NCI-H2081 treated with DMSO at 0.1 percent for 48 hours (cell line): ENCODE measurements at regions not wholly inside any gene's neighbourhood (a gene's known extent, or its start where the extent isn't known, plus 50 kb on each side); places are given as distances from the start of the nearest gene placed in this dataset.

Experiments
- DNase-seq: peaks from one replicate; lab custom pipeline; 2025; lab: John Stamatoyannopoulos, UW

DNA sequence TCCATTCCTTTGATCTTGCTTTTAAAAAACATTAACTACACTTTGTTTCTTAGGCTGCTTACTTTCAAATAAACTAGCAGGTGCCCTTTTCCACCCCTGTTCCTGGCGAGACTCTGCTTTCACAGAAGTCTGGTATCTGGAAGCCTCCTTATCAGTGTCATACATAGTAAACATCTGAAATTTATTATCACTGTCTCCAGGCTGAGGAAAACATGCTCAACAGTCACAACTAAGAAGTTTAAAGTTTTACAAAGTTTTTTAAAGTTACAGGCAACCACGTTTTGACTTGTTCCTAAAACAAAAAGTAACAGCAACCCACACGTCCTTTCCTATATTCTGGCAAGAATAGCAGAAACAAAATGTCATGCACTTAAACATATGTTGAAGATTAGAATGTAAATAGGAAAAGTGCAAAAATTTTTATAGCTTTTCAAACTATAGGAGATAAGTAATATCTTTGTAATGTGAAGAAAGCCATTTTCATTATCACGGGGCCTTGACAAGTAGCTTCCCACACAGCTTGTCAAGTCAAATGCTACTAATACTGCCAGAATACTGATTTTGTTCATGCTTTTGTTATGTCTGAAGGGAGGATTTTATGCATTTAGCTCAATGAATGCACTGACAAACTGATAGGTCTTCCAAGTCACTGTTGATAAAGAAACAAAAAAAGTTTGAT is 275.2 kb upstream of the KCNMB2 start:
- DNase-seq, result no peak

DNA sequence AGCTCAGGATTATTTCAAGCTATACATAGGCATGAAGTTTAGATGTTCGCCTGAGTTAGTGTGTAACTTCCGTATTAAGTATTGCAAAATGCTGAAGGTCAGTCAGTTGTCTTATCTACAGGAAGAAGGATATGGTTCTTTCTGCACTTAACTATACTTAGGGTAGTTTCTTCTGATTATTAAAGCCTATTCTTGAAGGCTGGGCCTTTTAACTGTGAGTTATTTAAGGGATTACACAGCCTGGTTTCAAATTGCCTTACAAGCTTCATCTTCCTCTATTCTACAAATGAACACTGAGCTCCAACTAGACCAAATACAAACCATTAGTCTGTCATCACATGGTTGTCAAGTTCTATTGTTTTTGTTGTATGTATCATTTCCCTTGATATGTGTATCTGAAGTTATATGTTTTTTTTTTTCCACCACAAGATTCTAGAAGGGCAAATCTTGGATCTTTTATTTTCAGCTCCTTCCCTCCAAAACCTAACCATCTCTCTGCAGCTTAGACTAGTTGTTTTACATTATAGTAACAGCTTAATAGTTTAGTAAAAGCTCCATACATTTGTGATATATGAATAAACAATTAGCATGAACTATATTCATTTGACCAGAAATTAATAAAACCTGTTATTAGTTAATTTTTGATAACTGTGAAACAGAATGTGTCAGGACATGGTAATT is 272.9 kb upstream of the KCNMB2 start:
- DNase-seq, result no peak

DNA sequence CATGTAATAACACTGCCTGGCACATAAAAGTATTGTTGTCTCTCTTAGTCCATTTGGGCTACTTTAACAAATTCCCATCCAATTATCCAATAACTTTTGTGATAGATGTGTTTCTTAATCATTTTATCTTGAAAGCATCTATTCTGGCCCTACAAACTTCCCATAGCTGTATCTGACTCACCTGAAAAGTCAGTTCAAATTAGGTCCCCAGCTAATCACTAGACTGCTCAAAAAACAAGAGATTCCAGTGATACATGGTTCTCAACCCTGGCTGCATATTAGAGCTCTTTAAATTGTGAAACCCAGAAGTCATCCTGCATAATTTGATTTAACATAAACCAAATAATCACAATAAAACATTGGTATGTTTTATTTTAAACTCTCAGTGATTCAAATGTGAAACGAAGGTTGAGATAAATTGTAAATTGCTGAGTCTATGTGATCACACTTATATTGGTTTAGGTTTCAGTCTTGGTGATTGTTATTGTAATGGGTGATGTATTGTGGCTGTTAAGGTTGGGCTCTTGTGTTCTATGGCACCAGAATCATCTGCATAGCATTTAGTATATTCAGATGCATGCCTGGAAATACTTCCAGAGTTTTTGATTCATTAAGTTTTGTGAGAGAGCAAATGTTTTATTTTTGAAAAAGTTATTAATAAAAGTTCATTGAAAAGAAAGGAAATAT is 268.9 kb upstream of the KCNMB2 start:
- DNase-seq, result no peak

DNA sequence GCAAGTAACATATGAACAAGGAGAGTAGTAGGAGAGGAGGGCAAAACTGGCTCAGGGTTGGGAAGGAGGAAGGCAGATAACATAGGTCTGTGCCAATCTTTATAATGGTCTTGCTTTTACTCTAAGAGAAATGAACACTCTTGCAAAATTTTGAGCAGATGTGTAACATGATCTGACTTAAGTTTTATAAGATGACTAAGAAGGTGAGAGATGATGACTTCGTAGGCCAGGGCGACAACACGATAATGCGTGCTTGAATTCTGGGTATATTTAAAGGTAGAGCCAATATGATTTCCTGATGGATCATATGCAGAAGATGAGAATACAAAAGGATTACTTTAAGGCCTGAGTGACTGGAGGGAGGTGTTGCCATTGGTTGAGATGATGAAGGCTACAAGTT is 265.4 kb upstream of the KCNMB2 start:
- DNase-seq, result no peak

DNA sequence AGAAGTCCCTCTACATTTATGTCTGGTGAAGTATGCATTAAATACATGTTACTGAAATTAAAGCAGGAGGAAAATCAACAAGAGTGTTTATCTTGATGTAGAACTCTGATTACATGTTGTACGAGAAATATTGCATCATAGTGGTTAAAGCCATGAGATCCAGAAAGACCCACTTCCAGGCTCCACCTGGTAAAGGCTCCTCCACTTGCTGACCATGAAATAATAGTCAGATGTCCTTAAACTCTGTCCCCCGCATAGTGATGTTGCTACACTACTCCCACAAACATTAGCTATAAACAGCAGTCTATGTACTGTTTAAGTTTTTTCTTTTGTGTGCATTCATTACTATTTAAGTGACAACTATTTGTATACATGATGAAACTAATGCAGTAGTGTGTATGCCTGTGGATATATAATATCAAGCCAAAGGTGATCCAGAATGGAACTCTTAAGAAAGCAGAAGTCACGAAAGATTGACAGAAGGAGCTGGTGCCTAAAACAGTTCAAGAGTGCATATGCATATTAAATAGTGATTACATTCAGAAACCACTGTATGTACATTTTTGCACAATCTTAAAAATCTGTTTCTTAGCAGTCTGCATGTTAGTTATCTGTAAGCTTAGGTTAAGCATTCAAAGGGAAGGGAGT is 264.4 kb upstream of the KCNMB2 start:
- DNase-seq, result no peak

DNA sequence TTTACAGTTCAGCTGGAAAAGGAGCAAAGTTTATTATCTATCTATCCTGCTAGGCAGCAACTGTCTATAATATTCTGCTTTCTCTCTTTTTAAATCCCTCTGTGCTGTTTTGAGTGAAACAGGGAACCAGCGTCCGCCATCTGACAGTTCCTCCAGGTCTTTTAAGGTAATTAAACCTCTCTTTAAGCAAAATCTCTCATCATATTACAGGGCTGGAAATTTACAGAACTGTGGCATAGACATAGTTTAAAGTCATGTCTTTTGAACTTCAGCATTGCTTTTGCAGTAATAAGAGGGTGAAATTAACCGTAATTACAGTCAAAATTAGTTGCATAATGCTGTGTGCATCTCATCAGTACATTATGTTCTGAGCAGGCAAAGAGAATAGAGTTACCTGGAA is 263.4 kb upstream of the KCNMB2 start:
- DNase-seq, result no peak

DNA sequence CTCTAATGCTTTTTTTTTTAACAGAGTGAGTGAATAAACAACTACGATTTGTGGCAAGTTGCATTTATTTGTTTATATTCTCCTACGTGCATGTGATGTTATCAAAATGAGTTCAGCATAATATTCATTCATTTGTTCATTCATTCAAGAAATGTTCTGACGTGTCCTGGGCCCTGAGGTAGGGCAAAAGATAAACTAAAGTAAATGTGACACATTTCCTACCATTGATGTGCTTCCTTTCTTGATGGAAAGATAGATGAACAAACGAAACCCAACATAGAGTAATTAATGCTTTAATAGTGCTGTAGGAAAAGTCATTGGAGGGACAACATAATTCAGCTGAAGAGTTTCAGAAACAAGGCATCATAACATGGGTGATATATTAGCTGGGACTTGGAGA is 261.5 kb upstream of the KCNMB2 start:
- no peak for DNase-seq

DNA sequence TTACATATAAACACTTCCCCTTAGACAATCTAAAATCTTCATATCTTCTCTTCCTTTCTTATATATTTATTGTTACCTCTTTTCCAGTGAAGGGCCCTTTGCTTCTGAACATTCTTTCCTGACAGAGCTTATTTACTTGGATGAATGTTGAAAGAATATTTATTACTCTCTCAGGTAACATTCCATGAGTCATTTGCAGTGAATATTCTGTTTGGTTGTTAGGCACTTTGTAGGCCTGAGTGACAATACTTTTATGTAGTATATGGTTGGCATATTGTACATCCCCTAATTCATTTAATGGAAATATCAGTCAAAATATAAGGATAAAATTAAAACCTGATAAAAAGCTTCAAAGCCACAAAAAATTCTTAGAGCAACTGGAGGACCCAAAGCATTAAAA is 260.9 kb upstream of the KCNMB2 start:
- DNase-seq, result no peak

DNA sequence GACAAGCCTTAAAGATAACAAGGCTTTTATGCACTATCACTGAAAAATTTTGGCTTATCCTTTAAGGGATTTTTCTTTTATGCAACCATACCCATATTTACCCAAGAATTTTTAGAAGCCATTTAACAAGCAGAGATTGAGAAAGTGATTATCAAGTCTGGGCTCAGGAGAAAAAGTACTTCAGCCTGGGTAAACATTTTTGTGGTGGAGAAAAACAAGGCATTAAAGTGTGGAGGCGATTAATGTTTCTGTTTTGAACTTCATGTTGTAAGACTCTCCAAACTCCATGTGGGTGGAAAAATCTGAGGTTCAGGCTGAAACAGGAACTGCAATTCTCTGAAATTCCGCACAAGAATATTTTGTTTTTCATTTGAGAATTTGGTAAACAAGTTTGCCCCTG is 260.4 kb upstream of the KCNMB2 start:
- DNase-seq, result no peak

DNA sequence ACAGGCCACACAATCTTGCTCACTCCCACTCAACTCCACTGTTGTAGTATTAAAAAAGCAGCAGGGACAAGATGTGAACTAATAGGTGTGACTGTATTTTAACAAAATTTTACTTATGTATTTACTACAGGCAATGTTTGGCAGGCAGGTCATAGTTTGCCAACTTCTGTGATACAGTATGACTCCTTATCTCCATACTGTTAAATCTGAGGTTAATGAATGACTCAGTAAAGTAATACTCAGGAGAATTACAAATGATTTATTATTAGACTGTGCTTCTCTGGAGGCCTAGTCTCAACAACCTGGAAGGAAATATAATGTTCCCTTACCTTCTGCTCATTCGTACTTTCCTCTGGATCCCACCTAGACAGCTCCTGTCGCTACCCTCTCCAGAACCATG is 258.6 kb upstream of the KCNMB2 start:
- no peak for DNase-seq

DNA sequence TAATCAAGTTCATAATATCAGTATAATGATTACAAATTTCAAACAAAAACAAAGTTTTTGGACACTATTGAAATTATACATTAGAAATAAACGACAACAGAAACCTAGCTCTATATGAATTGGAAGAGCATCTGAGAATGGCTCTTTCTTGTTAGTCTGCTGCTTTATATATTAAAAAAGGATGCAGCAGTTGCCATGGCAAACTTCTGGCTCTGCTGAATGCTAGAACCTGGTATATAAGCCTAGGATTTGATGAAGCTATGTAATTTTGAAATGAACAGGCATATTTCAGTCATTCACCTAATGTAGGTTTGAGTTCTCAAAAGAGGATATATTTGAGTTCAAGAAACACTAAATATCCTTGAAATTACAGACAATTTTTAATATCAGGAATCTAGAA is 252.7 kb upstream of the KCNMB2 start:
- DNase-seq, result no peak

DNA sequence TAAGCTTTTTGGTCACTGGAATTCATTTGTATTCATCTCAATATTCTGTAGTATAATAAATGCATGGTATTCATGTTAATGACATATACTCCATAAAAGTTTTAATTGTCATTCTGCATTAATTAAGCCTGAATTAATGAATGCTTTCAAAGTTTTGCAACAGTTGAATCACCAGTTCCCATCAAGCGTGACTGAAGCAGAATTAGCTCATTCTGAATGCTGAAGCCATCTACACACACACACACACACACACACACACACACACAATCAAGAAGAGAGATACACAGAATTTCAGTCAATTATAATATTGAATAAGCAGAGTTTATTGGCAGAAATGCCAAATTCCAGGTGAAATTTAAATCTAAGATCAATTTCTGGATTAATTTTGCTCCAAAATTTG is 252.1 kb upstream of the KCNMB2 start:
- DNase-seq, result no peak

DNA sequence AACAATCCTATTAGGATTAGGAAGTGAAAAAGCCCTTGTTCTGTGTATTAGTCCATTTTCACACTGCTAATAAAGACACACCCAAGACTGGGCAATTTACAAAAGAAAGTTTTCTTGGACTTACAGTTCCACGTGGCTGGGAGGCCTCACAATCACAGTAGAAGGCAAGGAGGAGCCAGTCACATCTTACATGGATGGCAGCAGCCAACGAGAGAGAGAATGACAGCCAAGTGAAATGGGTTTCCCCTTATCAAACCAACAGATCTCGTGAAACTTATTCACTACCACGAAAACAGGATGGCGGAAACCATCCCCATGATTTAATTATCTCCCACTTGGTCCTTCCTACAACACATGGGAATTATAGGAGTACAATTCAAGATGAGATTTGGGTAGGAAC is 248.2 kb upstream of the KCNMB2 start:
- DNase-seq, result no peak

DNA sequence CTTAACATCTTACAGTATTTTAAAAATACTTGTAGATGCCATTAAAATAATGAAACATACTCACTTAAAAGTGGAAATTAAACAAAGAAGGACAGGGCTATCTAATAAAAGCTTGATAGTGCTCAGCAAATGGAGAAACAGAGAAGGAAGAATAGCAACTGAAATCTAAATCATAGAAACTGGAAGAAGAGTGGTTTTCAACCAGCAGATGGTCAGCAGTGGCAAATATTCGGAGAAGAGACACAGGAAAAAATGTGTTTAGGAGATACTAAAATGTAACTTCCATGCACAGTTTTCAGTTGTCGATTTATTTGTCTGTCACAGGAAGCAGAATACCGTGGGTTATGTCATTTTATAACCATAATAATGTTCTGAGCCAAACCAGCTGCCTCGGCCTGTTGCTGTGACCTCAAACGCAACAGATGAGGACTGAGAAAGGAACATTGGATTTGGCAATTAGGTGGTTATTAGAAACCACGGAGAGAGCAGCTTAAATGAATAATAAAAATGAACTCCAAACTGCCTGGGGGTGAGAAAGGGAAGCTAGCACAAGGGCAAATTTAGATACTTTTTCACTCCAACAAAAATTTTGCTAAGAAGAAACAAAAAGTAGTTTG is 246.6 kb upstream of the KCNMB2 start:
- no peak for DNase-seq

DNA sequence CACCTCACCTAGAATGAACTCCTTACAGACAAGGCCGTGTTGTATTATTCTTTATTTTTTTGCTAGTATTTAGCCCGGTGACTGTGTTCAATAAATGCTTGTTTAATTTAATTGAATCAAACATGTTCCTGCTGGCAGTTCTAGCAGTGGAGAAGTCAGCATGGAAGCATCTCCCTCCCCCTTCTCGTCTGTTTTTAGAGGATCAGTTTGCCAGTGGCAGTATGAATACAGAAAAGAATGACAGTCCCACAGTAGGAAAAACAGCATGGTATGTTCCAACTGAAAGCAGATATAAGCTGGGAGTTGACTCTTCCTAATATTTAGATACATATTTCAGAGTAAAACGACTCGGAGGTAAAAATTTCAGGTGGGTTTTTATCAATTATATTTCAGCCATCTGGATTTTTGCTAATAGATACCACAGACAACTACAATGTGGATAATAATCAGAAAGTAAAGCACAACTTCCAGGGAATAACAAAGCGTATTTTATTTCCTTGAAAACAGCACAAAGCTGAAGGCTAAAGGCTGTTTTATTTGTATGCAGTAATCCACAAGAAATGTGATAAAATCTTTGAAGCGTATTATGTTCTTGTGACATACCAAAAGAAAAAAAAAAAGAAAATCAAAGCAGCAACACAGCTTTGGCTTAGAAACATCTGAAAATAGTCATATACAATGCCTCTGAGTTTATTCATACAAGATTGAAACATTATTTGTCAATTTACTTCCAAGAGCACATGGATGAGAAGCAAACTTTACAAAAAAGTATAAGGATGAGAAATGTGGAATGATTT is 244.5 kb upstream of the KCNMB2 start:
- no peak for DNase-seq

DNA sequence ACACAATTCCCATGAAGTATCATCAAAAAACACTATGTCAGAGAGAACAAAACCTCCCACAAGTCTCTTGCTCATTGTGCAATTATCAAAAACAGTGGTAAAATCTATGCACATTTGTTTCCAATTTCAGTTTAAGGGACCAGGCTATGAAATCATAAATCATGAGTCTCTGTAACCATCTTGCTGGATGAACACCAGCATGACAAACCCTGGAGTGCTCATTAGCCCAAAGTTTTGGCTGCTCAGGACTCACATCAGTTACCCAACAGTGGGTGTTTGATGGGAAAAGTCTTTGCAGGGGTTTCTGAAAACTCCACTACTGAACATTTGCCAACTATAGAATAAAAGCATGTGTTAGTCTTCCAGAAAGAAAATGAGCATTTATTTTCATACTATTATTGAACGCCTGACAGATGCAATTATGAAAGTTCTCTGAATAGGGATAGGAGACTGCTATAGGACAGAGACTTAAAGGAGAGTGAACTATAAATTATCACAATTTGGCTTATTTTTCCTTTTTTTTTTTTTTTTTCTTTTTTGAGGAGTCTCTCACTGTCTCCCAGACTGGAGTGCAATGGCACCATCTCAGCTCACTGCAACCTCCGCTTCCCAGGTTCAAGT is 240.8 kb upstream of the KCNMB2 start:
- no peak for DNase-seq

DNA sequence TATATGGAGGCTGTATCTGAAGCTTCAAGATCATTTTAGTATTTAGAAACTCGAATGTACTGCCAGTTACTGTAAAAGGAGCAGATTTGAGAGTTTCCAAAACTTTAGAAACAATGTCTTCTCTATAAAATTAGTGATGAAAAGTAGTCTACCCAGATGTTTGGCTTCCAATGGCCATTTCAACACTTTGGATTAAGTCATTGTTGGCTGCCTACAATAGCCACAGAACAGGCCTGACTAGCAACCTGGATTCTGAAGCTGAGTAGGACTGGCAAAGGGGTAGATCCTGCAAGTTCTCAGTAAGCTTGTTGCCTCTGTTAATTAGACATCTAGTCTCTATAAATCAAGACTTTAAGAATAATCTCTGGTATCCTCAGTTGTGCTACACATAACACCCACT is 239.0 kb upstream of the KCNMB2 start:
- DNase-seq, result no peak

DNA sequence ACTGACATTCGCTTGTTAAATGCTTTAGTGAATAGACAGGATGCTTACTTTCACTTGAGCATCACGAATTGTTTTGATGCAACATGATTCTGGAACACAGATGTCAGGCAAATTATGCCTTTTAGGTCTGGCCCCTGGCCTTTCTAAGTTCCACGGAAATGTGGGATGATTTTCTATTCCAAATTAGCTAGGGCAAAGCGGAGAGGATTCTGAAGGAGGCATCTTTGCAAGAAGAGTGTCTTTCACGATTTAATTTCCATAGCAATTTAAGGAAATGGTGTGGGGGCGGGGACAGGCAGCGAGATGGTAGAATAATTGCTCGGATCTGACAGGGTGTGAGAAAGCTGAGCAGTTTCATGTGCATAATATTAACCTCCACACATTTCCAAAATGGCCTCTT is 238.5 kb upstream of the KCNMB2 start:
- no peak for DNase-seq

DNA sequence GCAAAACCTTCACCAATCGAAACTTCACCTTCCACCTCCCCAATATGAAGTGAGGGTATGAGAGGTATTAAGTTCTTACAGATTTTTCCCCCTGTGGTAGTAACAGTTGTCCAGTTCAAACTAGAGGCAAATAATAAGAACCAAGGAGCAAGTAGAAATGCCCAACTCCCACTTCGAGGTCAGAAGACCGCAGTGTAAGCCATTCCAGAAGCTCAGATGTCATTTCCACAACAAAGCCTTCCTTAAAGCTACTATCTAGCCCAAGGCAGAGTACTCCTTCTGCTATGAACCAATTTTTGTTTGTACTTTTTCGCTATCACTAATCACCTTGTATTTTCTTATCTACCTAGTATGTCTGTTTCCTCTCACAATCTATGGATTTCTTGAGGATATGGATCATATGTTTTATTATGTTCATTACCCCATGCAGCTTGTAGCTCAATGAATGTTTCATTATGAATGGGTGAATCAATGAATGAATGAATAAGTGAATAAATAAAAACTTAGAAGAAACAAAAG is 235.7 kb upstream of the KCNMB2 start:
- DNase-seq, result no peak

DNA sequence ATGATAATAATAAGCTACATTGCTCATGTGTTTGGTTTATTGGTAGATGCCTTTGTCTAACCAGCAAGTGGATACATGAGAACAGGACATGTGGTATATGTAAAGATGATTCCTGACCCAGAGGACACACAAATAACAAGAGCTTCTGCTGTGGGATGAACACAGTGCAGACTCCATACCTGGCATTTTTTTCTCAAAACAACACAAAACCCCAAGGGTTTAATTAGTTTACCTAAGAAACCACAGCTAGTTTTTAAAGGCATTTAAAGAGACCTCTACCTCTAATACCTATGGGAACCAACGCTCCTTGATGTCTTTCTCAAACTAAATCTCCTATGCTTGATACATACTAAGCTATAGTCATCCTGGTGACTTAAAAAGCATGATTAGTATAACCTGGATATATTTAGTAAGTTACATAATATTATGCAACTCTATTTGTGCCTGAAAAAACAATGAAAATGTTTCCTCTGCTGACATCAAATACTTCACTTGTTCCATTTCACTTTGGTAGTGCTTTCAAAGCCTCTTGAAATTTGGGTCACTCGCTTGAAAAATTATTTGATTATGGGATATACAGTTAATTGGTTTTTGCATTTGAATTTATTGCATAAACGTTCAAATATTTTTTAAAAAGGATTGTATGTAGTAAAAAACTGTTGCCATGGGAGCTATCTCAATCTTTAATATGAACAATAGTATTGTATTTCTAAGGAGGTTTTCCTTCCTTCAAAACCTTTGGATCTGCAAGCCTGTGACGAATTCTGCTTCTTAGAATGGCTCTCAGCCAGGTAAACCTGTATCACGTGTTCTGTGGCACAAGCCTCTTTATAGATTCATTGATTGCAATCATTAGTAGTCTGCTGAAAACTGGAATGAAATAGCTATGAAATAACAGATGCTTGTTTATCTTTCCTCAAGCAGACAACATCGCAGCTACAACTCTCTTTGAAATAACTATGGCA is 233.0 kb upstream of the KCNMB2 start:
- DNase-seq, result no peak
